ENCODE measurements at regions not wholly inside any gene's neighbourhood (a gene's known extent, or its start where the extent isn't known, plus 50 kb on each side); places are given as distances from the start of the nearest gene placed in this dataset.
"Not testable (repeated sequence)": the region's sequence is repeated elsewhere in the genome, so short reads cannot be mapped to it uniquely, and the experiment has no call there.

GRCh38 chr6:15827496-15828255 lies 164.8 kb upstream of the DTNBP1 start:
- no peak for DNase-seq

DNA sequence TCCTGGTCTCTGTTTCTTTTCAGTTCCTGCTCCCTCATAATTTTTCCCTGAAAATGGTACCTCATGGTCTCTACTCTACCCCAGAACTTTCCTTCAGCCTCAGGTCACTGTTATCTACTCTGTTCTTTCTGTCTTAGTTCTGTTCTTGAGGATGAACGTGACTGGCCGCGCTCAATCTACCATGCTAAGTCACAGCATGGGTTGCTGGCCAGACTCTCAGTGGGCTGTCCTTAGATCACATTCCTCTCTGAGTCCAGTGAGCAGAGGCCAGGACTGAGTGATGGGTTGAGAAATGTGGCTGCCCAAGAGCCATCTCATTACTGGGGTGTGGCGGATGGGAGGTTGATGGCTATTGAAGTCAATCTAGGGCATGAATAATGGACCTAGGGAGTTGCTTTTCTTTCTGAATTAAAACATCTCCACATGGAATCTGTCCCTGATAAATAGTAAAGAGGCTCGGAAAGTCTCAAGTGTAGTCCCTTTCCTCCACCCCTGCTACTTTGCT lies 164.0 kb upstream of the DTNBP1 start:
- DNase-seq, result no peak

GRCh38 chr6:15825332-15825930 lies 162.6 kb upstream of the DTNBP1 start:
- DNase-seq, result no peak

DNA sequence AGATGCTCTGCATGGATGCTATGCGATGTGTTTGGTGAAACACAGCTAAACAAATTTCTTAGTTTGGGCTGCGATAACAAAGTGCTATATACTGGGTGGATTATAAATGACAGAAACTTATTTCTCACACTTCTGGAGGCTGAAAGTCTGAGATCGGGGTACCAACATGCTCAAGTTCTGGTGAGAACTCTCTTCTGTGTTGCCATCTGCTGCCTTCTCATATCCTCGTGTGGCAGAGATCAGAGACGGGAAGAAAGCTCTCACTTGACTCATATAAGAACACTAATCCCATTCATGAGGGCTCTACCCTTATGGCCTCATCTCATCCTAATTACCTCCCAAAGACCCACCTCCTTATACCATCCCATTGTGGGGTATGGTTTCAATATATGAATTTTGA lies 162.0 kb upstream of the DTNBP1 start:
- no peak for DNase-seq

GRCh38 chr6:15823838-15824414 lies 161.1 kb upstream of the DTNBP1 start:
- no peak for DNase-seq

- DNase-seq, result no peak
These were observed 160.0 kb upstream of the DTNBP1 start for GRCh38 chr6:15822835-15823234.

DNA sequence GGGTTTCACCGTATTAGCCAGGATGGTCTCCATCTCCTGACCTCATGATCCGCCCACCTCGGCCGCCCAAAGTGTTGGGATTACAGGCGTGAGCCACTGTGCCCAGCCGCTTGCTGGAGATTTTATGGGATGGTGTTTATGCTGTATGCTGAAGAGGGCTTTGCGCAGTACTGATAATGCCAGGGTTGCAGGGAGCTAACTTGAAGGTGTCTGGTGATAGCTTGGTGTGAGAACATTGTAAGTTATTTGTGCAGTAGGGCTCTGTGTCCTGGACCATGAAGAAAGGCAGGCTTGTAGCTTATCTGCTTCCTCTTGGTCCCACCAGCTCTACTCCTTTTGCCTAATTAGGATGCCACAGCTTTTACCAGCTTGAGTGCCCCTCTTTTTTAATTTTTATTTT lies 157.0 kb upstream of the DTNBP1 start:
- no peak for DNase-seq

DNA sequence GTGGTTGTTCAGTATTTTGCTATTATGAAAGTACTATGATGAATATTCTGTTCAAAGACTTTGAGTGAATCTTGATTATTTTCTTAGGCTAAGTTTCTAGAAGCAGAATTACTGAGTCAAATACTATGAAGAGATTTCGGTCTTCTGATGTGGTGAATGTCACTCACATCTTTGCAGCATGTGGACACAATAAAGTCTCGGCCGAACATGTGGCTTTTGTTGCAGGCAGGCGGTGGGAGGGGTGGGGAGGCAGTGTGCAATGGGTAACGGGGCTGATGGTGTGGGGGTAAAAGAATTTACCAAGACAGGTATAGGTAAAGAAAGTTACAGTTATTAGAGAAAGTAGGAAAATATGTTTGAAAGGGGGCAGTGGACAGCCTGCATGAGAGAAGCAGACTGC lies 156.4 kb upstream of the DTNBP1 start:
- no peak for DNase-seq

- no peak for DNase-seq
These were observed 155.7 kb upstream of the DTNBP1 start for GRCh38 chr6:15818491-15818890.

- no peak for DNase-seq
These were observed 155.2 kb upstream of the DTNBP1 start for GRCh38 chr6:15818044-15818443.

DNA sequence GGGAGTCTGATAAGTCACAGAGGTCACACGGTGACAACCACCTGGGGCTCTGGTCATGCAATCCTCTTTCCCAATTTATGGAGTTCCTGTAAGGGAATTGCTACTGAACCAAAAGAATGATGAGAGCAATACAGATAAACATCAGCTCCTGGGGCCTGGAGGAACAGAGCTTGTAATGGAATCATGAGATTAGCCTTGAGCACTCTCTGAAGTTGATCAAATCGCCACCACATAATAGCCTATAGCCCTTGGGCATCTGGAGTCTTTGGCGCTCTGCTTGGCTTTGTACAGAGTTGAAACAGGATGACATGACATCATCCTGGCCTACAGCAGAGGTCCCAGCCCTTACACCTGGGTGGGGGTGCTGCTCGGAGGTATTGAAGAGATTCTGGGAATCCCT lies 154.3 kb upstream of the DTNBP1 start:
- DNase-seq, result no peak

GRCh38 chr6:15816661-15817060 lies 153.8 kb upstream of the DTNBP1 start:
- DNase-seq, result no peak

DNA sequence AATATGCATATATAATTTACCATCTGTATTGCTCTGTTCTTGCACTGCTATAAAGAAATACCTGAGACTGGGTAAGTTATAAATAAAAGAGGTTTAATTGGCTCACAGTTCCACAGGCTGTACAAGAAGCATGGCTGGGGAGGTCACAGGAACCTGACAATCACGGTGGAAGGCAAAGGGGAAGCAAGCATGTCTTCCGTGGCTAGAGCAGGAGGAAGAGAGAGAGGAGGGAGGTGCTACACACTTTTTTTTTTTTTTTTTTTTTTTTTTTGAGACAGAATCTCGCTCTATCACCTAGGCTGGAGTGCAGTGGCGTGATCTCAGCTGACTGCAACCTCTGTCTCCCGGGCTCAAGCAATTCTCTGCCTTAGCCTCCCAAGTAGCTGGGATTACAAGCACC lies 150.9 kb upstream of the DTNBP1 start:
- DNase-seq, result not testable (repeated sequence)

DNA sequence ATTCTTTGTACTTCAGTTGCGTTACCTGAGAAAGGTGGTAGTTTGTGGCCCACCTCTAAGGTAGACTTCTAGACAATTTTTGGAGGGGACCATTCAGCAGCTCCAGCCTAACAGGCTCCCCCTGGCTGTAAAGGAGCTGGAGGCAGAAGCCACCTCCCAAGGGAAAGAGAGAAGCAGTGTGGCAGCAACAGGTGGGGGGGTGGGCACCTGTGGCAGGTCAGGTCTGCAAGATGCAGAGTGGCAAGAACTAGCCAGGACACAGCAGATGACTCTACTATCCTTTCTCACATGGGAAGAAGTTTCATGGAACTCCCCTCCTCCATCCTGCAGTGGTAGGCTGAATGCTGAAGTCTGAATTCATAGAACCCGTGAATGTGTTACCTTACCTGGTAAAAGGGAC lies 148.3 kb upstream of the DTNBP1 start:
- no peak for DNase-seq

GRCh38 chr6:15810618-15811017 lies 147.8 kb upstream of the DTNBP1 start:
- no peak for DNase-seq

DNA sequence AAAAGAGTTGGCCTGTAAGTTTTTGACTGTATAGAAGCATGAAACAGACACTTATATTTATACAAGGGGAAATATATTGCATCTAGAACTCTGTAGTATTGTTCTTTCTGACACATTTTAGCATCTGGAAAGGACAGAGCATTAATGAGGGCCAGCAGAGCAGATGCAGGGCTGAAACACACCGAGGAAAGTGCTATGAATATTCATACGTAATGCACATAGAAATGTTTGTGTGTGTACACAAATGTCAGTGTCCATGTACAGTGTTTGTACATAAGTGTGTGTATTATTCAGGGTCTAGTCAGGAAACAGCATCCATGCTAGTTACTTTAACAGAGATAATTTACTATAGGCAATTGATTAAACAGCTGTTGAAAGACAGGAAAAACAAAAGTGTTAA lies 146.5 kb upstream of the DTNBP1 start:
- no peak for DNase-seq

GRCh38 chr6:15804164-15805154 lies 141.6 kb upstream of the DTNBP1 start:
- no peak for DNase-seq

- DNase-seq, result no peak
These were observed 139.6 kb upstream of the DTNBP1 start for GRCh38 chr6:15802466-15802865.

- no peak for DNase-seq
These were observed 139.1 kb upstream of the DTNBP1 start for GRCh38 chr6:15801912-15802311.

DNA sequence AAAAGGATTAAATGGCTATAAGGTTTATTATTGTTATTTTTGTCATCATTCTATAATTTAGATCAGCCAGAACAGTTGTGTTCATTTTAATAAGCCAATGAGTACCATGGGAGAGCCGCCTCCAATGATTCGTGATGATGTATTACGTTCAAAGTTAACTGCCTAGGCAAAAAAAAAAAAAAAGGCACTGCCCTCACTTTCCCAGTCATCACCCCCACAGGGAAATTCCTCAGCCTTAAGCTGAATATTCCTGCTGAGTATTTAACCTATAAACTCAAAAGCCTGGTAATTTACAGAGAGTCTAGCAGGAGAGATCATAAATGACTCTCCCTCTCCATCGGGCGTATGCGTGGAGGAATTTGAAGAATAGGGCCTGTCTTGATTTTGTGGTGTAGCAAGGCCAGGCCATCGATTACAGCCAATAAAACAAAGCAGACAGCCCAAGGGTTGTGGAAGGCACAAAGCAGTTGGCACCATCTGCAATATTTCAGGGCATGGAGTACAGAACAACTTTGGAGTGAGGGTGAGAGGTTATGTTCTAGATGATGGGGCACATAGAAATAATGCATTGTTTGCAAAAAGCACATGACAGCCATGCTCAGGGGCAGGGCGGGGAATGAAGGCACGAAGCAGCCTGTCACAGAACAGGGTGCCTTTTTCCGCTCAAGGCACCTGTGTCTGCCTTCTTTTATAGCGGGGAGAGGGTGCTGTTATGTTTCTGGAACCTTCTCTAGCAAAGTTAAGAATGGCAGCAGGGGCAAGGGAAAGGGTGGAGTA lies 138.2 kb upstream of the DTNBP1 start:
- no peak for DNase-seq

- DNase-seq, result no peak
These were observed 135.9 kb upstream of the DTNBP1 start for GRCh38 chr6:15798533-15799255.
